HG02852 (cell line): ENCODE measurements at regions not wholly inside any gene's neighbourhood (a gene's known extent, or its start where the extent isn't known, plus 50 kb on each side); places are given as distances from the start of the nearest gene placed in this dataset.
"Not testable (repeated sequence)": the region's sequence is repeated elsewhere in the genome, so short reads cannot be mapped to it uniquely, and the experiment has no call there.

ENCODE experiments used
- ATAC-seq: cut with Tn5 transposase; IDR thresholded peaks from one replicate; pipeline ENCODE4 v1.9.1; 2021; ENCODE audit warnings: mild to moderate bottlenecking, moderate library complexity; ENCODE audit not compliant: unreplicated experiment

DNA sequence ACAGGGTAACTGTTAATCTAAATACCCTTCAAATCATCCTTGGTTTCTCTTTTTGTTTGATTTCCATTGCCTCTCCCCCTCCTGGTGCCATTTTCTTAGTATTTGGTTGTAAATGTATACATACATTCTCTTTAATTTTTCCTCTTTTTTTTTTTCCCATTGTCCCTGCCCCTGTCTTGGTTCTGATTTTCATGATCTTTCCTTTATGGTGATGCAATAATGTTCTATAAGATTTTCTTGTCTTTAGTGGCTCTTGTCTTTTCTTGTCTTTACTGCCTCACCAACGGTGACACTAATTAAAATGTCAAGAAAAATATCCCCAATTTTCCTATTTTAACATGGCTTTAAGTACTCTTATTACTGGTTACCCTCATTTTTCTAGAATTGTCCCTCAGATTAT, 135.9 kb upstream of the POT1 start:
- no peak for ATAC-seq

DNA sequence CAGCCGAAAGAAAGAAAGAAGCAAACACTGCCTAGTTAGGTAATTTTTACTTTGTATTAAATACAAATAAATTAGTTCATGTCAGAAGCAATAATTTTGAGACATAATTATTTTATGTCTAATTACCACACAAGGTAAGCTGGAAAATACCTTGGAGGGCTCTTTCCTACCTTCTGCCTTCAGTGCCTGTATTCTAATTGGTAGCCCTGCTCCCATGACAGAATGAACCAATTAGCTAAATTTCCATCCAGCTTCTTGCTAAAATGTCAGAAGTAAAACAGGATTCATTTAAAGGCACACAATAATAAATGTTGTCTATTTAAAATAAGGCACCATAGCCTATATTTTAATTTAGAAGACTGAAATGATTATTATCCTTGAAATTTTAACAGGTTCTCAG, 135.4 kb upstream of the POT1 start:
- ATAC-seq, result no peak

DNA sequence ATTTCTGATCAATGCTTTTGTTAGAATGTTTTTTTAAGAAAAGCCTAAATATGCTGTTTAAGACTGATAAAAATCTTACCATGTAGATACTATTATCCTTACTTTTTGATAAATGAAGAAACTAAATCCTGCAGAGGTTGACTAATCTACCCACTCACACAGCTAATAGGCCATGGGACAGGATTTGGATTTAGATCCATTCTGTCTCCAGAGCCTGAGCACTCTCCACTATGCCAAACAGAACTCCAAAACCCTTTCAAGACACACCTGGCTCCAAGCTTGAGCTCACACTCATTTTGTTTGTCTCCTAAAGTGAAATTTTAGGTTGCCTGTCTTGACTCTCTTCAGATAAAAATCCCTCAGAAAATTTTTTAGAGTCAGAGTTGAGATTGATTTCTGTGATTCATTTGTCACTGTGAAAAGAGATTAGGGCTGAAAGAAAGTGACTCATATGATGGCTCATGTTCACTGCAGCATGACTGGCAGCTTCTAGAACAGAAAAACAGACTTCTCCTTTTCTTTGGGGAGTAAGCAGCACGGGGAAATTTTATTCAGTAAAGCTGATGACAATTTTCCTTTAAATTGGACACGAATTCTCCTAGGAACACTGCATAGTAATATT, 132.3 kb upstream of the POT1 start:
- ATAC-seq, result peak; percentile 96

DNA sequence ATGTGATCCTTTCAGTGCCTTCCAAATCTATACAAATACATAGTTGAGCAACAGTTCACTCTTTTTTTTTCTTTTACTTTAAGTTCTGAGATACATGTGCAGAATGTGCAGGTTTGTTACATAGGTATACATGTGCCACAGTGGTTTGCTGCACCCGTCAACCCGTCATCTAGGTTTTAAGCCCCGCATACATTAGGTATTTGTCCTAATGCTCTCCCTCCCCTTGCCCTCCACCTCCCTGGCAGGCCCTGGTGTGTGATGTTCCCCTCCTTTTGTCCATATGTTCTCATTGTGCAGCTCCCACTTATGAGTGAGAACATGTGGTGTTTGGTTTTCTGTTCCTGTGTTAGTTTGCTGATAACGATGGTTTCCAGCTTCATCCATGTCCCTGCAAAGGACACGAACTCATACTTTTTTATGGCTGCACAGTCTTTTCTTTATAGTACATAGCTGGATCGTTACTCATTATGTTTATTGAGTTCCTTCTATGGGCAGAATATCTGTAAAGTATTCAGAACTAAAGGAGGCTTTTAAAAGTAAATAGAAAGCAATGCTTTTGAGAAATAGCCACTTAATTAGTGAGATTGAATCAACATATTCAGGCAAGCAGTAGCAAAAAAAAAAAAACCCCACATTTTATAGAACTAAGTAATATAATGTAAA, 131.6 kb upstream of the POT1 start:
- not testable (repeated sequence) for ATAC-seq

DNA sequence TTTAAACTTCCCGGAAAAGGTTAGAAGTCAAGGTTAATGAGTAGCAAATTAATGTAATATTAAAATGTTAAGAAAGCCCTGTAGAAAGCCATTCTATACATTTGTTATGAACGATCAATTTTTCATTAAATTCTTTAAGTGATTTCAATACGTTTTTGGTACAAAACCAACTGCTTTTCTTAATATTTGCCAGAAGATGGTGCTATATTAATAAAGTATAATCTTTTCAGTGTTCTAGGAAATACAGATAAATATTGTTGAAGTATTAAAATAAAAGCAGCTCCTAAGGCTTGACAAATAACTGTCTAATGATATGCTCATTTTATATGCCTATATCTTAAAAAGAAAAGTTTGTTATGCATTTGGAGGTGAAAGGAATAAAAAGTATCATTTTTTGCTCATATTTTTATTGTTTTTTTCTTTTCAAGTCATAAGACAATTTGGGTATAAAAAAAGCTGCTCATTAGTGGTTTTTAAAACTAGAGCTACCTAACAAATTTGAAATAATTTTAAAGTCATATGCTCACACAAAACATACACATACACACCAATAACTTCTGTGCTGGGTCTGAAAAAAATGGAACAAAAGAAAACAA, 130.3 kb upstream of the POT1 start:
- ATAC-seq, result no peak

DNA sequence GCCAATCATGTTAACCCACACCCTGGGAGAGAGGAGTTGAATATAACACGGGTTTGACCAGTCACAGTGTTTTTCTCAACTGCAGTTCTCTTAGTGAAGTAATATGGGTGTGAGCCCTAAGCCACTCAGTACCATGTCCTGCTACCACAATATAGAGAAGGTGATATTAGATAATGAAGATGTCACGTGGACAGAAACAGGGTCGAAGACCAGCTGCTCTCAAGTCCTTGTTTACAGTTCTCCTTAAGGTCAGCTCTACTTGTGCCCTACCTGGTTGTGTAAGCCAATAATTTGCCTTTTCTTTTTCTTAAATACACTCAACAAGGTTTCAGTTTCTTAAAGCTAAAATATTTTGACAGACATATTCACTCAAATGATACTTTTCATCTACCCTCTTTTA, 128.3 kb upstream of the POT1 start:
- ATAC-seq, result no peak

DNA sequence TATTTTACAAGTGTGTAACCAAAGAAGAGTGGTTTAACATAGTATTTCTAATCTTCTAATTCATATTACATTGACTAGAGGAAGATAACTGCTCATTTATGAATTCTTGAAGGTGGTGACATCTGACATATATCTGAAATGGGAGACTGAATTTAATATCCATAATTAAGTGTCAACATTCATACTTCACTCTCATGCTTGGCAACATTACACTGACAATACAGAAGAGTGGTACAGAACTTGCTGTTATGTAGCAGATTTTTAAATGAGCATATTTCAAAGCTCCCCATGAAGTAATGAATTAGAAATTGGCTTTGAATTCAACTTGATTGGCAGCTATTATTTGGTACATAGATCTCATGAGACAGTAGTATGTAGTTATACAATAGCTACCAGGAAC, 125.8 kb upstream of the POT1 start:
- ATAC-seq, result no peak

DNA sequence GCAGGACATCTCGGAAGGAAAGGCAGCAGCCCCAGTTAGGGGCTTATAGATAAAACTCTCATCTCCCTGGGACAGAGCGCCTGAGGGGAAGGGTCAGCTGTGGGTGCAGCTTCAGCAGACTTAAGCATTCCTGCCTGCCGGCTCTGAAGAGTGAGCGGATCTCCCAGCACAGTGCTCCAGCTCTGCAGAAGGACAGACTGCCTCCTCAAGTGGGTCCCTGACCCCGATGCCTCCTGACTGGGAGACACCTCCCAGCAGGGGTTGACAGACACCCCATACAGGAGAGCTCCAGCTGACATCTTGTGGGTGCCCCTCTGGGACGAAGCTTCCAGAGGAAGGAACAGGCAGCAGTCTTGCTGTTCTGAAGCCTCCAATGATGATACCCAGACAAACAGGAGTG, 117.1 kb upstream of the POT1 start:
- ATAC-seq, result no peak

DNA sequence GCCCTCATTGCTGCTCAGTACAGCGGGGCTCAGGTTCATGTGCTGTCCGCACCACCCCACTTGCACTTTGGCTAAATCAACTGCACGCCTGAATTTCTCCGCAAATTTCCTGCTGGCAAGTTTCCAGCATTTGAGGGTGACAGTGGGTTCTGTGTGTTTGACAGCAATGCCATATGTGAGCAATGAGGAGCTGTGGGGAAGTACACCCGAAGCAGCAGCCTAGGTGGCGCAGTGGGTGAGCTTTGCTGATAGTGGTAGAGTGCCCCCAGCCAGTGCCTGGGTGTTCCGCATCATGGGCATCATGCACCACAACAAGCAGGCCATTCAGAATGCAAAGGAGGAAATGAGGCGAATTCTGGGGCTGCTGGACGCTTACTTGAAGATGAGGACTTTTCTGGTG, 103.9 kb upstream of the POT1 start:
- ATAC-seq, result no peak

DNA sequence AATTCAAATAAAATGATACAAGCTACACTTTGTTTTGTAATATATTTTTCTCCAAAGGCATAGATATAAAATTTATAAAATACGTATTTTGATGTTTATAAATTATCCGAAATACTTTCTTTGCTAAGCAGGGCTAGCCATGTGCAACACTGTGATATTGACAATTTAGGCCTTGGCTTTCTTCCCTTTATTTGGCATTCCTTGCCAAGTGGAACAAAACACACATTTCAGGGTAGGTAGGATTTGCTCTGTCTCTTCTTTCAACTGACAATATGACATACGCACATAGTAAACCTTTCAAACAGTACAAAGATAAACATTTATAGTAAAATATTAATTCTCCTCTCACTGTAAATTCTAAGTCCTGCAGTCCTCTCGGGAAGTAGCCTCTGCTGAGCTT, 103.3 kb upstream of the POT1 start:
- no peak for ATAC-seq

DNA sequence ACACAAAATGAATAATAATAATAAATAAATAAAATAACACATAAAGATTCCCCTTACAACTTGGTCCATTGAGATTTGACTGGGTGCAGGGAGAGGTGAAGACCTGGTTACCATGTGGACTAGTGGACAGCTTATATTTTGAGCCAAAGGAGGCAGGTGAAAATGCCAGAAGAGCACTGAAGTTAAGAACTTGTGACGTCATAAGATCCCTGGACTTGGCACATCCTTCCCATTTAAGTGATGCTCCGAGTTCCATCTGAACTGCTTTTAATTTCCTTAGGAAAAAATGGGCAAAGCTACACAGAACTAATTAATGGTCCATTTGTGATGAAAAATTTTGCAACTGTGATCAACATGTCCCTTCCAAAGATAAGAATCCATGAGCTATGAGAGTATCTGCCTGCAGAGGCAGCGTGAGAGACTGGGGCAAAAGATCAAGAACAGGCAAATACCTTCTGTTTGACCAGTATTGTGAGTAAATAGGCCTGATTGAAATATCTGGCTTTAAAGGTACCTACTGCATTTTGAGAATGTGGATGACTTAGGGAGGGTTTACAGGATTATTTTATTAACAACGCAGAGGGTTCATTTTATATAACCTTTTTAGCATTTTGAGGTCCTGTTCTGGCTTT, 101.2 kb upstream of the POT1 start:
- no peak for ATAC-seq

DNA sequence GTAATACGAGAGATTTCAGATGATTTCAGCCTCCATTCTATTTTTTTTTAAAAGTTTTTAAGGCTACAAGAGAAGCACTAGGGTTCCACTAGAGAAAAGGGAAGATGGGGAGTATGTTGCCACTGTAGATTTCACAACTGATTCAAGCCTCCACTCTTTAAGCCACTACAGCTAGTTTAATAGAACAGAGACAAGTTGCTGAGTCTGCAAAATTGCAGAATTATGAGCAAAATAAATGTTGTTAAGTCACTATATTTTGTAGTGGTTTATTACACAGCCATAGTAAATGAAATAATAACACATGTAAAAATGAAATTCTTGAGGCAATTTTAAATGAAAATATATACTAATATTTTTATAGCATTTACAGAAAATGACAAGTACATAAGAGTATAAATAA, 96.0 kb upstream of the POT1 start:
- ATAC-seq, result no peak

DNA sequence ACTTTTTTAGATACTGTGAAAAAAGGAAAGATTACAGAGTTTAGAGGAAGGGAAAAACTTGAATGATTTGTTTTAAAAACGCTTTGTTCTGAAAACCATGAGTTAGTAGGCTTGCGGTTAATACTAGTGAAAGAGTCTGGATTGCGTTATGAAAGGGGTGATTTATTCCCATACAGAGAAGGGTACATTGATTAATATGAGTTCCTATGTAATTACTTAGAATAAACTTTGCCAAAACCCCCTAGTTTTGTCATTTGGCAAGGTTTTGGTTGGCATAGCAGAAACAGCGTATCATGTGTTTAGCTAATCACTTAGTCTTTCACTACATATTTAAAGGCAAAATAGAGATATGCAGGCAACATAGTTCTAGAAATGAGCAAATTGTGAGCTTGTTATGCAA, 91.2 kb upstream of the POT1 start:
- no peak for ATAC-seq

DNA sequence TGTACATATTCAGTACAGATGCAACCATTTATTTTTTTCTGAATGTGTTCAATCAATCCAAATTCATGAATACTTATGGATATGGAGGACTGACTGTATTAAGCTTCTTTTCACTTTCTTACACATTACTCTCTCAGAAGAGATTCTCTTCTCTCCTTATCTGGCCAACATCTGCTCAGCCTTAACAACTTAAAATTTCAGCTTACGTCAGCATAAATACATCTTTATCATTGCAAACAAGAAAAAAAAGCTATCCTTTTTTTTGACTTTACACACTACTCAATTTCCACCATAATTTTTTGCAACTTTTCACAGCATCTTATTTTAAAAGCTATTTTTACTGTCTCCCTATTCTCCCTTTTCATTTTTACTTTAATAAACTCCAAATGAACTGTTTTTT, 80.9 kb upstream of the POT1 start:
- ATAC-seq, result no peak

DNA sequence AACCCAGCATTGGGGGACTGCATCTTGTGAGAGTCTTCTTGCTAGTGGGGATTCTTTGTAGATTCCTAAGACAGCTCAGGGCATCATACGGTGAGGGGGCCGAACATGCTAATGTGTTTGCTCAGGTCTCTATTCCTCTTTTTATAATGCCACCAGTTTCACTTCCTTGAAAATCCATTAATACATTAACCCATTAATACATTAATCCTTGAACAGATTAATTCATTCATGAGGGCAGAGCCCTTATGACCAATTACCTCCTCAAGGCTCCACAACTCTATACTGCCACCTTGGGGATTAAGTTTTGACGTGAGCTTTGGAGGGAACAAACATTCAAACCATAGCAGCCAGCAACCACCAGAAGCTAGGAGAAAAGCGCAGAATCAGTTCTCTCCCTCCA, 67.2 kb upstream of the POT1 start:
- ATAC-seq, result no peak

DNA sequence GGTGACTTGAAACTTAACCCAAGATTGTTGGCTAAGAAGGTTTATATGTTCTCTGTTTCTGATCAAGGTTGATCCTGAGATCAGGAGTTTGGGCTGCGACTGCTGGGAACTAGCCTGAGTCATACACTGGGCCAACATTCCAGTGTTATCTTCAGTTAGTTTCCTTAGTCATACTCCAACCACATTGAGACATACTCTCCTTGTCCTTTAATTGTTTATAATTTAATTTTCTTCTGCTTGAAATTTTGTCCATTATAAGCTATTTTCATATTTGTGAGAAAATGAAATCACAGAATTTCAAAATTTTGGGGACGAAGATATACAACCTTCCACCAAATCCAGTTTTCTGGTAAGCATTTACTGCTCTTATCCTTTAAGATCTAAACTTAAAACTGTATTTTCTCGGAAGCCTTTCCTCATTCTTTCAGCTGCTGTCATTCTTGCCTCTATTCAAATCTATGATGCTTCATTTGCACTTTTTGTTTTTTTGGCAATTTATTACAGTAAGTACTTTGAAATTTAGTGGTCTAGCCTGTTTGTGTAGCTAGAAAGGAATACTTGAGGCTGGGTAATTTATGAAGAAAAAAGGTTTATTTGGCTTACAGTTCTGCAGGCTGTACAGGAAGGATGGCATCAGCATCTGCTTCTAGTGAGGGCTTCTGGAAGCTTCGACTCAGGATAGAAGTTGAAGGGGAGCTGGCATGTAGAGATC, 63.4 kb upstream of the POT1 start:
- no peak for ATAC-seq

DNA sequence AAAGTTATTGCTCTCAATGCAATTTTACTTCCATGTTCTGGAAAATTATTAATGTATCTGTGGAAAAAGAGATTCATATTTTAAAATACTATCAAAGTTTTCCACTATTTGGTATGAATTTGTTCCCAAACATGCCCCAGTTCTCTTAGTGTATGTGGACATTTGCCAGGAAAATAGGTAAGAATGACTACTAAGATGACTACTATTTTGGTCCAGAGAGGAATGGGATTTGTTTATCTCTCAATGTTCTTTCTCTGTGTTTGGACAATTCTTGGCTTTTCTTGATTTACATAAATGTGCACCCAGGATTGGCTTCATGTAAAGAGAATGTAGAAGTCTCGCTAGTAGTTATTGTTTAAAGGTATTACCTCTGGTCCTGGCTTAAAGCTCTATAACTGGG, 60.3 kb upstream of the POT1 start:
- ATAC-seq, result no peak
